ENCODE measurements at regions not wholly inside any gene's neighbourhood (a gene's known extent, or its start where the extent isn't known, plus 50 kb on each side); places are given as distances from the start of the nearest gene placed in this dataset.
"Not testable (repeated sequence)": the region's sequence is repeated elsewhere in the genome, so short reads cannot be mapped to it uniquely, and the experiment has no call there.

GRCh38 chr10:38356527-38356926 lies 262.4 kb downstream of the ZNF37A start:
- TF ChIP-seq CTCF (conservative IDR thresholded peaks at IDR 0.05; ENCODE audit: low read length); EZH2phosphoT487 (IDR thresholded peaks at IDR 0.05; ENCODE audit: borderline replicate concordance): not testable (repeated sequence)

Measured in Loucy (cell line).